ENCODE measurements at regions not wholly inside any gene's neighbourhood (a gene's known extent, or its start where the extent isn't known, plus 50 kb on each side); places are given as distances from the start of the nearest gene placed in this dataset.
A peak's percentile ranks its signal among the peaks of the same experiment; 100 is the strongest.

DNA sequence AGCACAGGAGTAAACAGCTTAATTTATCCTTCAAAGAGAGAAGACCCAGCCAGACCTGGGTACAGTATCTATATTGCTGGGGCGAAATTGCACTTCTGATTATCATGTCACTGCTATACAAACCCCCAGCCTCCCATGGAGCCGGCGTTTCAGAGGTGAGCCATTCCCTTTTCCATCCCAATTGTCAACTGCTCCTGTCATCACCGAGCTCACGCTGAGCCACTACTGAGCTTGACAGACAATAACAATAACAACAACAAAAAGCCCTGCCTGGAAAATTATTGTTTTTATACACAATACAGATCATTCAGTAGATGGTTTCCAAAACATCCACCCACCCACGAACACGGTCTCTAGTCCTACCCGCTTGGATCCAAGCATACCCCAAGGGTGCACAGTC is 129.0 kb upstream of the JARID2 start:
- no peaks in the 10 kb centered on the region for H3K27me3 Mint-ChIP-seq
- no peak for DNase-seq
- H3K27ac Mint-ChIP-seq: no peak overlapping the region
- ChIA-PET POLR2A (no interaction called here), CTCF (no interaction called here)
- no peaks in the 10 kb centered on the region for H3K36me3 Mint-ChIP-seq (ENCODE audit: low read depth)
- no peaks in the 10 kb centered on the region for H3K9me3 Mint-ChIP-seq
- peaks cover 7% of the 10 kb centered on the region for H3K4me1 Mint-ChIP-seq
- H3K4me3 Mint-ChIP-seq: no peak overlapping the region

GRCh38 chr6:15121443-15121842 is 124.4 kb upstream of the JARID2 start:
- Mint-ChIP-seq H3K36me3 (ENCODE audit: low read depth) (no peaks in the 10 kb centered on the region), H3K4me1 (peaks cover 7% of the 10 kb centered on the region), H3K9me3 (no peaks in the 10 kb centered on the region), H3K27me3 (no peaks in the 10 kb centered on the region), H3K4me3 (no peak overlapping the region), H3K27ac (no peak overlapping the region)
- ChIA-PET CTCF (no interaction called here), POLR2A (no interaction called here)
- no peak for DNase-seq

GRCh38 chr6:15121977-15122550 is 123.8 kb upstream of the JARID2 start:
- H3K27me3 Mint-ChIP-seq: no peaks in the 10 kb centered on the region
- peaks cover 7% of the 10 kb centered on the region for H3K4me1 Mint-ChIP-seq
- POLR2A ChIA-PET: no interaction called here
- no peak for DNase-seq
- no peaks in the 10 kb centered on the region for H3K36me3 Mint-ChIP-seq (ENCODE audit: low read depth)
- H3K4me3 Mint-ChIP-seq: no peak overlapping the region
- H3K27ac Mint-ChIP-seq: no peak overlapping the region
- no peaks in the 10 kb centered on the region for H3K9me3 Mint-ChIP-seq
- CTCF ChIA-PET: no interaction called here

DNA sequence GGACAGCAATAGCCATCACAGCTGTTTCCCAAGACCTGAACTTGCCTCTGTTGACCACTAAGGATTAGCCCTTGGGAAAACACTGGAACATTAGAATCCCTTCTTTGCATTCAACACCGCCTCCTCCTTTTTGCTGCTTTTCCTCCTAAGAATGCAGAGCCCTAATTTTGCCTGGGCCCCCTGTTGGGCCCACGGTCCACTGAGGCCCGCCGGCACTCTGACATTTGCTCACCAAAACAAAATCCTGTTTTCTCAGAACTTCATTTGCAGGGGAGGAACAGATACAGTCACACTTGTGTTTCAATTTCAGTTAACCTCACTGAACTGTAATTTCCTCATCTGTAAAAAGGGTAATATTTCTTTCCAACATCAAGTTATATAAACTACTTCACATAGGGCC is 116.0 kb upstream of the JARID2 start:
- Mint-ChIP-seq H3K4me1 (peaks cover 39% of the 10 kb centered on the region), H3K27ac (peak overlapping the region; percentile 86), H3K27me3 (no peaks in the 10 kb centered on the region), H3K4me3 (no peak overlapping the region), H3K9me3 (no peaks in the 10 kb centered on the region), H3K36me3 (ENCODE audit: low read depth) (no peaks in the 10 kb centered on the region)
- CTCF ChIA-PET: no interaction called here
- no peak for DNase-seq
- POLR2A ChIA-PET: no interaction called here

DNA sequence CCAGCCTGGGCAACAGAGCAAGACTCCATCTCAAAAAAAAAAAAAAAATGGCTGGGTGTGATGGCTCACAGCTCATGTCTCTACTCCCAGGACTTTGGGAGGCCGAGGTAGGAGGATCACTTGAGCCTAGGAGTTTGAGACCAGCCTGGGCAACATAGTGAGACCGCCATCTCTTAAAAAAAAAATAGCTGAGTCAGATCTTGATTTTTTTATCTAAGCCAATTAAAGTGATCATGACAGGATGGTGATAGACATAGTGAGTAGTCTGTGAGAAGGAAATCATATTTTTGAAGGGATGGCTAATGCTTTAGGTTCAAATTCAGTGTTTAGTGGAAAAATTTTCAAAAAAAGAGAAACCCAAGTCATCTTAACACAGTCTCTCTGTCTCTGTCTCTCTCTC is 114.6 kb upstream of the JARID2 start:
- no peak overlapping the region for H3K27ac Mint-ChIP-seq
- H3K4me1 Mint-ChIP-seq: peaks cover 39% of the 10 kb centered on the region
- ChIA-PET POLR2A (no interaction called here), CTCF (no interaction called here)
- DNase-seq: no peak
- no peaks in the 10 kb centered on the region for H3K27me3 Mint-ChIP-seq
- no peaks in the 10 kb centered on the region for H3K36me3 Mint-ChIP-seq (ENCODE audit: low read depth)
- no peaks in the 10 kb centered on the region for H3K9me3 Mint-ChIP-seq
- no peak overlapping the region for H3K4me3 Mint-ChIP-seq

DNA sequence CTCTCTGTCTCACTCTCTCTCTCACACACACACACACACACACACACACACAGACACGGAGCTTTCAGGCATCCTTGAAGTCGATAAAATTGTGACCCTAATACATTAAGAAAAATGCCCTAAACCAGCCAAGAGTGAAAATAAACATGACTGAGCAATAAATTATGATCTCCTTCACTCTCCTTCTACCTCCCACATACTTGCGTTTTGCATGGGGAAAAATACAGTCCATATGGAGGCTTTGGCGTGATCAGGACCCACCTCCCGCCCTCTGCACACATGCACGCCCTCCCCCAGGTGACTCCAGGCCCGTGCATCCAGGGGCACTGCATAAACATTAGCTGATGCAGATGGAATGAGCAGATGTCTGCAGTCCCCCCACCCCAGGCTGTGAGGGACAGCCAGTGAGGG is 114.2 kb upstream of the JARID2 start:
- no peaks in the 10 kb centered on the region for H3K9me3 Mint-ChIP-seq
- ChIA-PET POLR2A (no interaction called here), CTCF (no interaction called here)
- H3K4me1 Mint-ChIP-seq: peaks cover 39% of the 10 kb centered on the region
- no peaks in the 10 kb centered on the region for H3K27me3 Mint-ChIP-seq
- no peaks in the 10 kb centered on the region for H3K36me3 Mint-ChIP-seq (ENCODE audit: low read depth)
- H3K4me3 Mint-ChIP-seq: no peak overlapping the region
- no peak for DNase-seq
- no peak overlapping the region for H3K27ac Mint-ChIP-seq

GRCh38 chr6:15132167-15132566 is 113.7 kb upstream of the JARID2 start:
- no peaks in the 10 kb centered on the region for H3K9me3 Mint-ChIP-seq
- H3K27ac Mint-ChIP-seq: no peak overlapping the region
- ChIA-PET POLR2A (no interaction called here), CTCF (no interaction called here)
- peaks cover 39% of the 10 kb centered on the region for H3K4me1 Mint-ChIP-seq
- no peak for DNase-seq
- H3K36me3 Mint-ChIP-seq (ENCODE audit: low read depth): no peaks in the 10 kb centered on the region
- H3K4me3 Mint-ChIP-seq: no peak overlapping the region
- H3K27me3 Mint-ChIP-seq: no peaks in the 10 kb centered on the region

- no peak for DNase-seq
- H3K27me3 Mint-ChIP-seq: no peaks in the 10 kb centered on the region
- peaks cover 40% of the 10 kb centered on the region for H3K4me1 Mint-ChIP-seq
- no peaks in the 10 kb centered on the region for H3K9me3 Mint-ChIP-seq
- H3K4me3 Mint-ChIP-seq: no peak overlapping the region
- peak overlapping the region; percentile 22 for H3K27ac Mint-ChIP-seq
- no peaks in the 10 kb centered on the region for H3K36me3 Mint-ChIP-seq (ENCODE audit: low read depth)
- CTCF ChIA-PET: no interaction called here
- POLR2A ChIA-PET: no interaction called here
Measured at GRCh38 chr6:15132854-15133670, 112.8 kb upstream of the JARID2 start.

- Mint-ChIP-seq H3K27ac (no peak overlapping the region), H3K27me3 (no peaks in the 10 kb centered on the region), H3K9me3 (no peaks in the 10 kb centered on the region), H3K36me3 (ENCODE audit: low read depth) (no peaks in the 10 kb centered on the region), H3K4me3 (no peak overlapping the region), H3K4me1 (peaks cover 16% of the 10 kb centered on the region)
- DNase-seq: no peak
- ChIA-PET CTCF (no interaction called here), POLR2A (no interaction called here)
Measured at GRCh38 chr6:15137086-15137485, 108.8 kb upstream of the JARID2 start.

- Mint-ChIP-seq H3K36me3 (ENCODE audit: low read depth) (no peaks in the 10 kb centered on the region), H3K27ac (no peak overlapping the region), H3K27me3 (peaks cover 2% of the 10 kb centered on the region), H3K4me1 (no peaks in the 10 kb centered on the region), H3K9me3 (no peaks in the 10 kb centered on the region), H3K4me3 (no peak overlapping the region)
- no peak for DNase-seq
- ChIA-PET CTCF (no interaction called here), POLR2A (no interaction called here)
Measured at GRCh38 chr6:15143086-15143485, 102.8 kb upstream of the JARID2 start.

- Mint-ChIP-seq H3K36me3 (ENCODE audit: low read depth) (no peaks in the 10 kb centered on the region), H3K9me3 (no peaks in the 10 kb centered on the region), H3K27ac (no peak overlapping the region), H3K4me3 (no peak overlapping the region), H3K27me3 (peaks cover 2% of the 10 kb centered on the region), H3K4me1 (no peaks in the 10 kb centered on the region)
- POLR2A ChIA-PET: no interaction called here
- DNase-seq: no peak
- CTCF ChIA-PET: no interaction called here
Measured at GRCh38 chr6:15143540-15143939, 102.3 kb upstream of the JARID2 start.

- no peaks in the 10 kb centered on the region for H3K36me3 Mint-ChIP-seq (ENCODE audit: low read depth)
- CTCF ChIA-PET: interaction anchor here (0.7 kb wide), 1 partner anchor 594 kb away, joined by 3 read pairs; no protein-coding TSS in a partner anchor
- H3K27ac Mint-ChIP-seq: no peak overlapping the region
- POLR2A ChIA-PET: no interaction called here
- peaks cover 2% of the 10 kb centered on the region for H3K9me3 Mint-ChIP-seq
- DNase-seq: no peak
- no peaks in the 10 kb centered on the region for H3K4me1 Mint-ChIP-seq
- peaks cover 2% of the 10 kb centered on the region for H3K27me3 Mint-ChIP-seq
- H3K4me3 Mint-ChIP-seq: no peak overlapping the region
Measured at GRCh38 chr6:15145821-15146220, 100.0 kb upstream of the JARID2 start.

- DNase-seq: no peak
- ChIA-PET CTCF (no interaction called here), POLR2A (no interaction called here)
- no peaks in the 10 kb centered on the region for H3K4me1 Mint-ChIP-seq
- H3K9me3 Mint-ChIP-seq: peaks cover 2% of the 10 kb centered on the region
- no peak overlapping the region for H3K27ac Mint-ChIP-seq
- H3K27me3 Mint-ChIP-seq: no peaks in the 10 kb centered on the region
- H3K36me3 Mint-ChIP-seq (ENCODE audit: low read depth): no peaks in the 10 kb centered on the region
- no peak overlapping the region for H3K4me3 Mint-ChIP-seq
Measured at GRCh38 chr6:15147827-15148226, 98.0 kb upstream of the JARID2 start.

DNA sequence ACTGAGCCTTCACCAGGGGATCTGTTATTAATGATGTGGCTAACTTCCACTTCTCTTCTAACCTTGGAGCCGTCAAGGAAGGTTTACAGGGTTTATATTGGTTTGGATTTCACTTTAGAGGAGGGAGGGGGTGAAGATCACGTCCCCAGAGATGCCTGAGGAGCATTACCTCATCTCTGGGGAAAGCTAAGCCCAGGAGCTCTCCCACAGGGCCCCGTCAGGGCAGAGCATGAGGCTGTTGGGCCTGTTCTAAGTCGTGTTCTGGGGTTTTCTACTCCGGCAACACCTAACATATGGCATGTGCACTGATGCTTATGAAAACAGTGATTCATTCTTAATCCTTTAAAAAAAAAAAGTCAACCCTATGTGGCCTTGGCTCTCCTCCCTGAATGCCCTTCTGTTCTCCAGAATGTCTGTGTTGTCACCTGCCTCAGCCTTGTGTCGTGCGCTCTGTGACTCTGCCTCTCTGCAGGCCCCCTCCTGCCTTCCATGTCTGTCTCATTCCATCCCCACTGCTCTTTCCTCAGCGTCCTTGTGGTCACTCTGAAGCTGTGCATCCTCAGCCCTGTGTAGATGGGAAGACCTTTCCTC is 97.4 kb upstream of the JARID2 start:
- ChIA-PET POLR2A (no interaction called here), CTCF (no interaction called here)
- Mint-ChIP-seq H3K9me3 (peaks cover 2% of the 10 kb centered on the region), H3K4me3 (no peak overlapping the region), H3K36me3 (ENCODE audit: low read depth) (no peaks in the 10 kb centered on the region), H3K27me3 (no peaks in the 10 kb centered on the region), H3K4me1 (no peaks in the 10 kb centered on the region), H3K27ac (no peak overlapping the region)
- DNase-seq: no peak

Measured in activated CD4-positive, alpha-beta memory T cell treated with anti-CD3 and anti-CD28 coated beads, Interleukin-2, amount 10 ng/mL, durations not matched to agents 7 days and 5 days (primary cell).